Cardiac fibroblast (primary cell): ENCODE measurements at regions not wholly inside any gene's neighbourhood (a gene's known extent, or its start where the extent isn't known, plus 50 kb on each side); places are given as distances from the start of the nearest gene placed in this dataset.
A peak's percentile ranks its signal among the peaks of the same experiment; 100 is the strongest.

Experiments
- DNase-seq, 2 donors: peaks; one replicate each; pipeline versions ENCODE4 v3.0.0 to v3.0.0-alpha.2; 2010; ENCODE audit warnings: low read depth in 2 of 2
- H3K4me3 ChIP-seq, 2 donors: replicated peaks in 1 of 2; 1 replicate in 1 of 2; 2 replicates in 1 of 2; pipeline ENCODE4 v1.5.1; 2011; ENCODE audit warnings: low read depth in 2 of 2, low read length in 2 of 2, mild to moderate bottlenecking in 2 of 2, moderate library complexity in 1 of 2
- CTCF ChIP-seq: IDR thresholded peaks from one replicate; pipeline ENCODE4 v1.5.1; 2011; ENCODE audit warnings: low read depth, mild to moderate bottlenecking, low read length, inconsistent platforms

DNA sequence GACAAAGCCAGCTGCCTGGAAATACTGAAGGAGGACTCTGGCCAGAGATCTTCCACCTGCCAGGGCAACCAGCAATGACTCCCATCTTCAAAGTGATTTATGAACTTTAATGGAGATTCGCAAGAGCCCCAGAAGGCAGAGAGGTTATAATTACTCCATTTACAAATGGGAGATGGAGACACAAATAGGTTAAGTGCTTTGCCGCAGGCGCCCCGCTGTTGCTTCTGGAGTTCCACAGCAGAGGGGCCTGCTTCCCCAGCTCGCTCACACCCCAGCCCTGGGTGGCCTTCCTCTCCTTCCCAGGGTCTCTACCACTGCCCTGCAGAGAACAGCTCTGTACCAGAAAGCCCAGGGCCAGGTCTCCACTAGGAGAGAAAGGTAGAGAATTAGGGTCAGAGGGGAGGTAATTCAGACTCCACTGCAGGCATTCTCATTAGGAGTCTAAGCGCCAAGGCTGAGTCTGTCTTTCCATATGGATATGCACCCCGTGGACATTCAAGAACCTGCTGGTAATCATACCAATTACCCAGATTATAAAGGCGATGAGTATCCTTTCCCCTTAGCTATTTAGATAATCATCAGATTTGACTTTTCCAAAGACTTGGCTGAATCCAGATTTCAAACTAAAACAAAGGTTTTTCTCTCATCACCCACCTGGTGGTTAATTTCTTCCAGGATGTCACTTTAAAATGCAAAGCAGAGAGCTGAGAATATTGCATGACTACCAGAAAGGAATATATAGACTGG lies 157.6 kb upstream of the TUT7 start:
- TF ChIP-seq CTCF = no peak
- H3K4me3 ChIP-seq = no peak overlapping the region
- no peak for DNase-seq

DNA sequence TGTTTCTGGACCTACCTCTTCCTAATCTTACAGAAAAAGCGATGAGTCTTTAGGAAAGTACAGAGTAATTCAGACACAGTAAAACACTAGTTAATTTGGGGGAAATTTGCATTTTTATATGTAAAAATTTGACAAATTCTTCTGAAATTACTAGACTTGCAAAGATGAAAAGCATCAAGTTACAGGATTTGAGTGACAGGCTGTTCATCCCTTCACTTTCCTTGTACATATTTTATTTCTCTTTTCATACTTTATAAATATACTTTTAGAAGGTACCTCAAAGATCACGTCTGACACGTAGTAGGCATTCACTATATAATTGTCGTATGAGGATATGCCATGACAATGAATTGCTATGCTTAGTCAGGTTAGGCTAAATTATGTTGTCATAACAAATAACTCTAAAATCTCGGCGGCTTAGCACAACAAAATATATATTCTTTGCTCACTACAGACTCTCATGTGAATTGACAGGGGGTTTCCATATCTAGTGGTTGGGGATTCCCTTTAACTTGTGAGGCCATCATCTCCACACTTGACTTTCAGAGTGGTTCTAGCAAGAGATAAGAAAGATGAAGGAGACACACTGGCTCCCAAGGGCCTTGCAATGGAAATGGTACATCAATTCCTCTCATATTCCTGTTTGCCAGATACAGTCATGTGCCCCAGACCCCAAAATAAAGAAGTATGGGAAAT lies 154.1 kb upstream of the TUT7 start:
- no peak for TF ChIP-seq CTCF

DNA sequence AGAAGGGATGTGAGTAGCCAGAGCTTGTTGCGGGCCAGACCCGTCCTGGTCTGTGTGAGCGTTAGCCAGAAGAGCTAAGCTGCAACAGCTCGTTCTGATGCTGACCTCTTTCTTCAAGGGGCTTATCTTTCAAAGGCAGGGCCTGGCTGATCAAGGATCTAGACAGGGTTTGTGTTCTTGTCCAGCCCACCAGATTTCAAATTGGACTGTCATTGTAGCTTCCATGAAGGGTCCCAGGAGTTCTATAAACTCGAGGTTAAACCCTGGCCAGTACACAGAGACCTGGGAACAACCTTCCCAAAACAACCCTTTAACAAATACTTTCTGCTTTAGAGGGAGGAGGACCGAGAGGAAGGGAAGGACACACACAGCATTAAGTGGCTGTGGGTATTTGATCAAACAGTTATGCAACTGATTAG lies 153.0 kb upstream of the TUT7 start:
- no peak for TF ChIP-seq CTCF
- H3K4me3 ChIP-seq = no peak overlapping the region
- DNase-seq = no peak

More for the DNA sequence above, 154.1 kb upstream of the TUT7 start:
- no peak for DNase-seq
- H3K4me3 ChIP-seq = no peak overlapping the region

DNA sequence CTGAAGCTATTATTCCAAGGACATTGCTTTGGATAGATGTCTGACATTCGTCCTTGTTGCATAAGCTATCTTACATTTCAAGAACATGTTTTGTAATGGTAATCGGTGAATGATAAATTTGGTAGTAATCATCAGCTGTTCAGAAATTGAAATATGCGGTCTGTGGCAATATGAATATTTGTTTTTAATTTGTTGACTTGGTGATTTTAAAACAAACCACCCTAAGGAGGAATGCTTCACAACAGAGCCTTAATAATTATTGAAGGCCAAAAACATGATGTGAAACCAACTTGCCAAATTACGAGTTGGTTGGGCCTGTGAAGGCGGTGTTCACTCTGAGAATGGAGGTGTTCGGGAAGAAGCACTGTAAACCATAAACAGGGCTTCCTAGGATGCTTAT lies 149.7 kb upstream of the TUT7 start:
- no peak for DNase-seq
- TF ChIP-seq CTCF = no peak
- H3K4me3 ChIP-seq = no peak overlapping the region

DNA sequence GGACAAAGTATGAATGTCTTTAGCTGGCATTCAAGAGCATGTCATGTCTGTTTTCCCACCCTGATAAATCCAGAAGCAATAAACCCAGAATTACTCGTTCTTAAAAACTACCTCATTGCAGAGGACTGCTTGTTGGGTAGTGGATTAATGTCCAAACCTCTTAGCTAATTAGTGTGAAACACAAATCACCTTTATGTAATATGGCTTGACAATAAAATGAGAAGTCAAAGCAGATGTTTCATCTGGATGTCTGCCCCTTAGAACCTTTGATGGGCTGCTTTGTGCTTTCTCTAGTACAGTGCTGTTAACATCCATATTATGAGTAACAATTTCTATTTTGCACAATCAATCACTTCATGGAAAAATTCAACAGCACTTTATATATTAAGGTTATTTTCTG lies 149.1 kb upstream of the TUT7 start:
- no peak for TF ChIP-seq CTCF
- no peak overlapping the region for H3K4me3 ChIP-seq
- DNase-seq = no peak

DNA sequence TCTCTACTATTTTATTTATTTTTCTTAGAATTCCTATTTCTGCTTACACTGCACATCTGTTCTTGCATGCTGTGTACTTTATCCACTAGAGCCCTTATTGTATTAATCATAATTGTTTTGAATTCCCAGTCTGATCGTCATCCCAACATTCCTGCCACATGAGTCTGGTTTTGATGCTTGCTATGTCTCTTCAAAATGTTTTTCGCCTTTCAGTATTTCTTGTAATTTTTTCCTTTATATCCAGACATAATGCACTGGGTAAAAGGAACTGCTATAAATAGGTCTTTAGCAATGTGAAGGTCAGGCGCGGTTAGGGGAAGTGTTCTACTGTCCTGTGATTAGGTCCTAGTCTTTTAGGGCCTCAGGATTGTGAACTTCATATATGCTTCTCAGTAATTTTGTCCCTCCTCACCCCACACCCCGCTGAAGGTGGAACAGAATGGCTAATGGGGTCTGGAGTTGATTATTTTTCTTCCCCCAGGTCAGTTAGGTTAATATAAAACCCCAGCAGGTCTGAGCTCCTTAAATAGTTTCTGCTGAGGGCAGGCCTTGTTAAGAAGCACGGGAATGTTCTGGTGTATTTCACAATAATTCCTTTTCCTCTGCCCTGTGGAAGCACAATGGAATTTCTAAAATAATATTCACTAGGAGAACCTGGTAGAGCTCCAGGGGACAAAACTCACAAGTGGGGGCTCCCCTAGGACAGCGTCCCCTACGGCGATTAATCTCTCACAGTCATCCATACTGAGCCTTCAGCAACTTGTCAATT lies 146.6 kb upstream of the TUT7 start:
- TF ChIP-seq CTCF = no peak
- H3K4me3 ChIP-seq = no peak overlapping the region
- DNase-seq = peak; percentile 86 to 92
